GM18511 (cell line): ENCODE measurements at regions not wholly inside any gene's neighbourhood (a gene's known extent, or its start where the extent isn't known, plus 50 kb on each side); places are given as distances from the start of the nearest gene placed in this dataset.
"Not testable (repeated sequence)": the region's sequence is repeated elsewhere in the genome, so short reads cannot be mapped to it uniquely, and the experiment has no call there.

ENCODE experiments used
- ATAC-seq: cut with Tn5 transposase; IDR thresholded peaks from one replicate; pipeline ENCODE4 v1.9.1; 2021; ENCODE audit warnings: mild to moderate bottlenecking, moderate library complexity; ENCODE audit not compliant: unreplicated experiment

DNA sequence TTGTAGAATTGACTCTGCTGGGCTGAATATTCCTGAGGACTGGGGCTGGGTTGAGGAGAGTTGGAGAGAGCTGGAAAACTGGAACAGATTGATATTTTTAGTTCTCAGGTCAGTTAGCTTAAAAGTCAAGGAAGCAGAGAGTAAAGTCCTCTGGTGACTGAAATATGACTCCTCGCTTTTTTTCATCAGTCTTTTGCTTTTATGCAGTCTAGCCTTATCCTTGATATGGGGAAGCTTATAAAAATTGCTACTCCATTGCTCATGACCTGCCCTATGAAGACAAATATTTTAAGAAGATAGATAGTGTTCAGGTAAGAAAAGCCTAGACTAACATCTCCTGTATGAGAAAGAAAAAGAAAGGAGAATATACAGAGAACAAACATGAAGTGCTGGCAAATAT is 152.7 kb downstream of the C4orf33 start:
- no peak for ATAC-seq

DNA sequence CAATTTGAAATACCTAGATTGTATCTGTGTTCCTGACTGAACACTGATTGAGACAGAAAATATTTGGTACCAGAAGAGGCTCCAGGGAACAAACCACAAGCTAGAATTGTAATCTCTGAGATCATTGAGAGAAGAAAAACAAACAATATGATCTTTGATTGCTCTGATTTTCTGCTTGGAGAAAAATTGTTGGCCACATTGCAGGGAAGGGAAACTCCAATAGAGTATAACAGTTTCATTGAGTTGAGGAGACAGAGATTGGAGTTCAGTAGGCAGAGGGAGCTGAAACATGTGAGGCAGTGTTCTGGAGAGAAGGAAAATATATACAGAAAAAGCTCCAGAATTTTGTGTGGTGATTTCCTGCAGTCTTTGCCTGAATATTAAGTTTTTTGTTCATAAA is 158.2 kb downstream of the C4orf33 start:
- no peak for ATAC-seq

DNA sequence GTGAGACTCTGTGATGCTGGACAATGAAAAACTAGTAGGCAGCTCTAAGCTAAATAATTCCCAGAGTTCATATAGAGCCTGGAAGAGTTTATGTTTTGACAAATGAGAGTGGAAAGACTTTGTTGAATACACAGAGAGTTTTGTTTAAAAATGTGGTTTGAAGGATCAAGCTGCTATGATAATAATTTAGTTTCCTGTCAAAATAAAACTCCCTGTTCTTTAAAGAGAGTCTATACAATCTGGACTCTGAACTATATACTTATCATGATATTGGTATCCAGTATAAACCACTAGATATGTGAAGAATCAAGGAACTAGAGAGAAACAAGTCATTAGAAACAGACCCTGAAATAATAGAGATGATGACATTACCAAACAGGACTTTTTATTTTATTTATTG is 158.6 kb downstream of the C4orf33 start:
- no peak for ATAC-seq

DNA sequence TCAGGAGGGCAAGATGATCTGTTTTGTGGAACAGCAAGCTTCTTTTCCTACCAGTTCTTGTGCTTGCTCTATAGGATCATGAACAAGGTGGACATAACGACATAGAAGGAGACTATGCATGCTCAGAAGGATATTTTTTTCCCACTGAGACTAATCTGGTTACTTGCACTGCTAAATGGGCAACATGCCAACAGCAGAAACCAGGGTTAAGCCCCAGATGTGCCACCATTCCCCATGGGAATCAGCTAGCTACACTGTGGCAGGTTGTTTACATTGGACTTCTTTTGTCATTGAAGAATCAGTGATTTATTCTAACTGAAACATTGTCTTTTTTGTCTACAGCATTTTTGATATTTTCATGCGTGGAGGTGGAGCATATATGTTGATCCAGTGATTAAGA is 165.6 kb downstream of the C4orf33 start:
- no peak for ATAC-seq

DNA sequence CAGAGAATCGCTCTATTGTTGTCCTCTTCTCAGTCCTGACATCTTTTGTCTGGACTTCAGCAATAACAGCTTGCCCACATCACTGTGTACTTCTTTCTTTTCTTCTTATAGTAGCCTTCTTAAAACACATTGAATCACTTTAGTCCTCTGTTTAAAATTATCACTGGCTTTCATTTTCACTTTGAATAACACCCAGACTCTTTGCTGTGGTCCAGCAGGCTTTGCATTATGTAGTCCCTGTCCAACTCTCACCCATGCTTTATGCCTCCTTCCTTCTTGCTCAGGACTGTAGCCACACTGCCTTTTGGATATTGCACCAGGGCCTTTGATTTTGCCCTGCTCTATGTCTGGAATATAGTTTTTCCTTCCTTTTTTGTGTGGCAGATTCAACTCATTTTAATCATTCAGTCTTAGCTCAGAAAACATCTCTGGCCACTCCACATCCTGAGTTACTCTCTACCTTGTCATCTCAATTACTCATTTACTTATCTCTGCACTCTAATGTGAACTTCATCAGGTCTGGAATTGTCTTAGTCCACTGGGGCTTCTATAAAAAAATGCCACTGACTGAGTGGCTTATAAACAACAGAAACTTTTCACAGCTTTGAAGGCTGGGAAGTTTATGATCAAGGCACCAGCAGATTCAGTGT is 168.2 kb downstream of the C4orf33 start:
- peak; percentile 96 for ATAC-seq

DNA sequence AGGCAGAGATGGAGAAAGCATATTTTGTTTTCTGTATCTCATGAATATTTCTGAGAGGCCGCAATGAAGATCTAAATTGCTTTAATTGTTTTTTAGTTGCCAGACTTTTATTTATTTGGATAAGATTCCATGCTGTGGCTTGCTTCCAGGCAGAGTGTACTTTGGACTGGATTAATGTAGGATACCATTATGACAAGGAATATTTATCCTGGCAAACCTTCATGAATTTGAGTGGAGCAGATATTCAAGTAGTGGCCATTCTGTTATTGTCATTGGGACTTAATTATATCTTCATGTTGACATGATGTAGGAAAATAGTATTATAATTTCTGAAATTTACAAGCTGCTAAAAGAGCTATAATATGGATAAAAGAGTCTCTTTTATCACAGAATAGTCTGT is 182.9 kb downstream of the C4orf33 start:
- ATAC-seq: no peak

DNA sequence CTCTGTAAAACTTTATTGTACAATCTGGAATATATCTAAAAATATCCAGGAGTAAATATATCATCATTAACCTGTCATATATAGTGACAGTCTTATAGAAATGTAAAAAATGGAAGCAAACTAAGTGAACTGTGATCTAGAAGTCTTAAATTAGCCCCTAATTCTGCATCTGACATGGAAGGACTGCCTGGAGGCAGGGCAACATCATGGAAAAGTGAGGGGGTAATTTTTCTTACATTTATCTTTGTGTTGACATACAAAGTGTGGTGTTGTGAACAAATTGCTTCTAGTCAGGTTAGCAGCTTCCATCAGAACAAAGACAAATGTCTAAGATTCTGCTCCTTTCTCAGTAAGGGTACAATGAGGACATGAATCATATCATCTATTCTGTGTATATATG is 186.3 kb downstream of the C4orf33 start:
- ATAC-seq: no peak

DNA sequence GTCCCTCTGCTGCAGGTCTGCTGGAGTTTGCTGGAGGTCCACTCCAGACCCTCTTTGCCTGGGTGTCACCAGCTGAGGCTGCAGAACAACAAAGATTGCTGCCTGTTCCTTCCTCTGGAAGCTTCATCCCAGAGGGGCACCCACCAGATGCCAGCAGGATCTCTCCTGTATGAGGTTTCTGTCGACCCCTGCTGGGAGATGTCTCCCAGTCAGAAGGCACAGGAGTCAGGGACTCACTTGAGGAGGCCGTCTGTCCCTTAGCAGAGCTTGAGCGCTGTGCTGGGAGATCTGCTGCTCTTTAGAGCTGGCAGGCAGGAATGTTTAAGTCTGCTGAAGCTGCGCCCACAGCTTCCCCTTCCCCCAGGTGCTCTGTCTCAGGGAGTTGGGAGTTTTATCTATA is 196.2 kb downstream of the C4orf33 start:
- not testable (repeated sequence) for ATAC-seq

DNA sequence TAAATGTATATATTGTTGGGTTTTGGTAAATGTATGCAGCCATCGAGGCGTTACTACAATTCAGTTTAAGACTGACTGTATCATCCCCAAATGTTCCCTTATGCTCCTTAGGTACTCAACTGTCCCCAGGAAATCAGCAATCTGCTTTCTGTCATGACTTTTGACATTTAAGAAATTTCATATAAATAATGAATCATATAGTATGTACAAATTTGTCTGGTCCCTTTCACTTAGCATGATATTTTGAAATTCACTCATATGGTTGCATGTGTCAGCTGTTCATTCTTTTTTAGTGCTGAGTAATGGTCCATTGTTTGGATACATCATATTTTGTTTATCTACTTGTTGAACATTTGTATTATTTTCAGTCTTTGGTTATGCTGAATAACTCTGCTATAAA is 218.8 kb downstream of the C4orf33 start:
- ATAC-seq: no peak

DNA sequence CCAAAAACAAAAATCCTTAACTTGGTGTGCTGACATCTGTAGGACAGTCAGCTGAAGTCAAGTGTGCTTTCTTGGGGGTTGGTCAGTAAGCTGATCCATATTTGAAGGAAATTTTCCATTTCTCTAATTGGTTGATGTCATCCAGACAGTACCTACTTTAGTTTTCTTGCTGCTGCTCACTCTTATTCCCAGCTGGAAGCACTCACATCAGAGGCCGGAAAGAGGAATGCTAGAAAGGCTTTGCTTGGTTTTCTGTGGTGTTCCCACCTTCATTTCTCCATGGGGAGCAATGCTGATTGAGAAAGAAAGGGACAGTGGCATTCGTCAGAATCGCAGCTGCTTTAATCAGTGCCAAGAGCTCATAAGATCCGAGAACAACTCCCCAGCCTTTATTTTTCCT is 227.0 kb downstream of the C4orf33 start:
- no peak for ATAC-seq

DNA sequence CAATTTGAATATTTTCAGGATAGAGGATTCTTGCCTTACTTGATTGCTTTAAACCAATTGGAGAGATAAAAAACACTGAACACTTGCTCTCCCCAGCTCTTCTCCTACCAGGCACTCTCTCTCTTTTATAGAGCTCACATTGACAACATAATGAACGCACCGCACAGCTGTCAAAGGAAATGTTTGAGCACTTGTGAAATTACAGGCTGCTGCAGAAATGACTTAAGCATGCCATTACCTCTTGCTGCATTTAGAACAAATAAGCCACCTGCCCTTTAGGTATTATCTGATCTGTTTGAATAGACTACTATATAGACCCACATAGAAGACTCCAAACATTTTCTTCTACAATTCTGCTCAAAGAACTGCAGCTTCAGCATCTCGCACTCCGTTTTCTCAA is 227.7 kb downstream of the C4orf33 start:
- ATAC-seq: no peak

DNA sequence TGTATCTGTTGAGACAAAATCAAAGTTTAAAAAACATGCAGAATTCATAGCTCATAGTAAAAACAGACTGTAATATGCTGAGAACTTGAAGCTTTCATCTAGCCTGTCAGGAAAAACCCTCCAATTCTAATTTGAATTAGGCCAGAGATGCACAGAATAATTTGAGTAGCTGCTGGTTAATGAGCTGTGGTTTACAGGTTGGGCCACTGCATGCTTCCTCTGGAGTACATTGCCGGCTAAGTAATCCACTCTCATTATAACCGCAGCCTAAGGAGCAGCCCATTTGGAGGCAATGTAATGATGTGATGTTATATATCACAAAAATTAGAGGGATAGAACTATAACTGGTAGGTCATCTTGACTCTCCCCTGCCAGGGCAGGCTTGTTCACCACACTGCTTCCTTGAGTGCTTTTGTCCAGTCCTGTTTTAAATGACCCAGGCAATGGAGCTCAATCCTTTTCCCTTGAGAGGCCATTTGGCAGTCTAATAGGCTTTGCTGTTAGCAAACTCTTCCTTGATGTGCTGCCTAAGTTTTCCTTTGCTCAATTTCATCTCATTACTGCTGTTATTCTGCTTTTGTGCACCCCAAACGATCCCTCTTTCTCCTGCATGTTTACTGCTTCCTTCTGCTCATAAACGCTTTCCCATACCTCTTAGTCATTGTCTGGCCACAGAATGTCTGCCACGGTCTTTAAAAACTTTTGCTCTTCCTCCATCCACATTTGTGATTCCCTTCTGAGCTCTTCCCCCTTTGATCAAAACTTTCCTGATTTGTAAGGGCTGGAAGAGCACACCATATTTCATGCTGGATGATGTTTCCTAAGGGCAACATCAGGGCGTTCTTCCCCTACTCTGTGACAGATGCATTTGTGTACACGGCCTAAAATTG is 230.9 kb downstream of the C4orf33 start:
- ATAC-seq: no peak

DNA sequence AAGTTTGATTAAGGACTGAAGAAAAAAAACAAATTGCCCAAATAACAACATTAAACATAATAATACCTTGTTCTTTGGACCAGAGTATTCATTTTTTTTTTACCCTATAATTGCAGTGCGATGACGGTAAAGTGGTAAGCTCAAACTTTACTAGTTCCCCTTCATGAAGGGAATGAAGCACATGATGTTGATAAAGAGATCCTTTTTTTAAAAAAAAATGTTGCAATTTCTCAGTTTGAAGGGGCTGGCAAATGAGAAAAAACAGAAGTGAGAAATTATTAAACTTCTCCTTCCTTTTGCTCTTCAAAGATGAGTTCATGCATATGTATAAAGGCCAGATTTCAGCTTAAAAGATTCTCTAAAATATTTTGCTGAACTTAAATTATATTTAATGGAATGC is 231.7 kb downstream of the C4orf33 start:
- no peak for ATAC-seq

DNA sequence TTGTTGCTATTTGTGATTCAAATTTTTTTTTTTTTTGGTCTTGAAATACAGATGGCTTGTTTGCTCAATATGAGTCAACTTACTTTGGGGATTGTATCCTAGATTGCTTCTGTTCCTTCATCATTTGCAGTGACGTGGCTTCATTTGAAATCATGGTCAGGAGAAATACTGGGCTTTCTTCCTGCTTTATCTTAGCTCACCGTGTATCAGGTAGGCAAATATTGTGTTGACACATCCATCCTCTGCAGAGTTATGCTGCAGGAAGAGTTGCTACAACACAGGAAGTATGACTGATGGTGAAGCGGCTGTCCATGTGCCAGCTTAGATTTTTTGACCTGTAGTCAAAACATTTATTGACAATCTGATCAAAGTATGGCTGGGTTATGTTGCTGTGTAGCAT is 232.2 kb downstream of the C4orf33 start:
- no peak for ATAC-seq

DNA sequence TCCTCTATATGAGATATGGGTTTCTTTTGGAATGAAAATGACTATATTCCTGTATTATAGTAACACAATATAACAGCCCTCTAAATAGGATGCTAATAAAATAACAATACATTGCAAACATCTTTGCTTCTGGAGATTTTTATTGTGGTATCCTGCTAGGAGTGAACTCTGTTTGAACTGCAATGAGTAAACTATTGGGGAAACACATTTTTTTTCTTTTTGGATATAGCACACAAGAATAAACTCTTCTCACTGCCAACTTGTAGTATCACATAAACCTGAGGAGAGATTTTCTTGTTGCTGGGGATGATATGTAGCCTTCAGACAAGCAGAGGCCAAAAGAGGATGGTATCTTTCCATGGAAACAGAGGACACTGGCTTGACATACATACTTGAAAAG is 238.2 kb downstream of the C4orf33 start:
- ATAC-seq: no peak

DNA sequence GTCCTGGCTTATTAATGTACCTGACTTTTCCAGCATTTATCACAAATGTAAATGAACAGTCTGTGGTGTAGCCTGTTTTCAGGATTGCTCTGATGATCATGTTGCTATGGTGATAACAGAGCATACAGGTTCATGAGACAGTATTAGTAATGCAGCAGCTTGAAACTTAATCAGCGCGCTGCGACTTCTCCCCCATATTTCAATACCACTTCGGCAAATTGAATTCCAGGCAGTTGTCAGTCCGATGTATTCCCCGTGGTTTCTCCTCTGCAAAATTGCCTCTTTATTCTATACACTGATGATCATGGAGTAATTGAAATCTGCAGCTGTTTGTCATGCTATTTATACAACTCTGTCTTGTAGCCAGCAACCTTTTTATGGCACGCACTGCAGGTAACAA is 239.3 kb downstream of the C4orf33 start:
- ATAC-seq: no peak

DNA sequence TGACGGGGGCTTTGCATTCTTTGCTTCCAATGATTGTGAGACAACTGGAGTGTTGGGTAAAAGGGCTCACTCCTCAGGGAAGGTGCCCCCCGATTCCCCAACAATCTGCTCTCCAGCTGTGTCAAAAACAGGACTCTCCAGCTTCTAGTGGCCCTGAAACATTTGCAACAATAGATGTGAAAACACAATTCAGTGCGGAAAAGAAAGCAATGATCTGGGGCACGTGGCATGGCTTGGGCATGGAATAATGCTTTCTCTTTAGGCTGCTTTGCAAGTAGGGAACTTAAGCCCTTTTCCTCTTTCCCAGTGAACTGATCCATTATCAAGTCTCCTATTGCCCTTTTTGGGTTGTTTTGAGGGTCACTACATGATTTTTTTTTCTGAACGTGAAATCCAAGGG is 239.9 kb downstream of the C4orf33 start:
- ATAC-seq: no peak

DNA sequence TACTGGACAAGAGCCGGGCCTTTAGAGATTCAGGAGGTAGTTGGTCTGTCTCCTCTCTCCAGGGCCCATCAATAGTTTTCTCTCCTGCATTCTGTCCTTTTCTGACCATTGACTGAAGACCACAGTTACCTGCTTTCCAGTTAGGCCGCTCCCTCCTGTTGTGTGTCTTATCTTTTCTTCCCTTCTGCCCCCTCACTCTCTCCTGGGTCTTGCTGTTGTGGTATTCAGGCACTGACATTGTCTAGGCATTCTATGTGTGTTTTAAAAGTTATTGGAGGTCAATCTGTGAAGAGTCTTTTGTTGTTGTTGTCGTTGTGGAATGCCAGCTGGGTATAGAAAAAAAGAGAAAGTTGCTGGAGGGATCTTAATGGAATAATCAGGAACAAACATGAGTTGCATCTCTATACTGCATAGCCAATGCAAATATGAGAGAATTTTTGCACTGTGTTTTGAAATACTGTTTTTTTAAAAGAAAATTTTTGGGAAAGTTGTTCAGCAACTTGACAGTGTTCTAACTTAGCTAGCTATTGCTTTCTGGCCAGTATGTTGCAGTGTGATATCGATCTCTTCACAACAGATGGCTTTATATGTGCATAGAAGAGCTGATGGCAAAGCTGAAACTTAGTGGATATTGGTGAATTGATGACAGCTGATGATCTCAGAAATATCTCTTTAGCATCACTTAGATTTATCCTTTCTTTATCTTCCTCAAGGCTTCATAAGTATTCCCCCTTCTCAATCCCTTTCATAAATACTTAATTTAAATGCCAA is 240.7 kb downstream of the C4orf33 start:
- ATAC-seq: no peak

DNA sequence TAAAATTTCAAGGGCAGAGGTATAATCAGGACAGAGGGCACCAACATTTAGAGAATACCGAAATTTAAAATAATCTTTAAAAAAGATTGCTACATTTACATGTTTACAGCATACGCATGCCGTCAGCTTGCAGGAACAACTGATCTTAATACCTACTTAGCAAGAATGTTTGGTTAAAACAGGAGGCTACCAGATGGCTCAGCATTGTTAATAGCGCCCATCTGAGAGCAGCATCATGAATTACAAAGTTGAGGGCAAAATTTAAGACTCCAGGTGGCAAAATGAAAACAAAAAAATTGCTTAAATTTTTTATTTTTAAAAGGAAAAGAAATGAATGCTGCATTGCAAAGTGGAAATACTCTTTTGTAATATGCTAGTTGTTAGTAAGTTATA is 241.3 kb downstream of the C4orf33 start:
- ATAC-seq: no peak

DNA sequence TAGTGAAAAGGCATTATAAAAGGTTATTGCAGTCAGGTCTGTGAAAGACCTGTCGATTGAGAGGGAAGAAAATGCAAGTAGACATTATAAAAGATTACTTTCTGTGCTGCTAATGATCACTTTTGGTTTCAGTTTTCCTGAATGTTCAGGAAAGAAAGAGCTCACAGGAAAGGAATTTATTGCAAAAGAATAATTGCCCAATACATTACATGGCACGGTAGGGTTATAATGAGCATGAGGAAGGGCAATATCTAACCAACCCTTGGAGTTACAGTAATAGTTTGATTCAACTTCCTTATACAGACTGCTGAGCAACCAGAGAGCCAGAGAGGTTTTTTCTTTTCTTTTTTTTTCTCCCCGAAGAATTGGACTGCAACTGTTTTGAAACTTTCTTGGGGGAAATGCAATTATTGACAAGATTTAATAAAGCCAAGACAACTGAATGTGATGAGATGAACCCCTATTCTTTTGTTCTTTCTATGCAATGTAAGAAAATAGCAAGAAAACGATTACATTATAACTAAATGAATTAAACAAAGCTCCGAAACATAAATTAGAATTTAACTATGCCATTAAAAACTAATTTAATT is 247.0 kb downstream of the C4orf33 start:
- ATAC-seq: no peak

DNA sequence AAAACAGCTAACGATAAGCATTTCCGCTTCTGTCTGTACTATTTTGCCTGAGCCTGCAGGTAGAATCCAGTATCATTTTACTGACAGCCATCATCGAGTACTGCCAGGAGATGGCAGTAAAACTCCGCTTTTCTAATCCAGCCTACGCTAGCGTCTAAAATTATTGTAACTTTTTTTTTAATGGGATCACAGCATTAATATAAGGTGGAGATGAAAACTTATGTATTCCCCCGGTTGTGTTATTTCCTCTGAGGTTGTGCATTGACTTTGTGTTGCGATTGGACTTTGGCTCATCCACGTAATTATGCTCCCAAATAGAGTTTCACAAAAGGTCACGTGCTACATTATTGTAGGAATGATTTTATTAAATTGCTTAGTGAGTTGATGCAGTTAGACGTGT is 248.1 kb downstream of the C4orf33 start:
- ATAC-seq: peak; percentile 78
